Osteocyte (in vitro differentiated cells): ENCODE measurements at regions not wholly inside any gene's neighbourhood (a gene's known extent, or its start where the extent isn't known, plus 50 kb on each side); places are given as distances from the start of the nearest gene placed in this dataset.

Experiments used
- DNase-seq: peaks from one replicate; pipeline ENCODE4 v3.0.0; 2021; ENCODE audit warnings: mixed read lengths; ENCODE audit not compliant: unreplicated experiment; ENCODE audit errors: extremely low spot score
- H3K27ac Mint-ChIP-seq: one replicate; pipeline ENCODE4 v1.8.0; 2021; ENCODE audit warnings: mild to moderate bottlenecking, mixed read lengths; ENCODE audit not compliant: unreplicated experiment
- H3K27me3 Mint-ChIP-seq: one replicate; pipeline ENCODE4 v1.8.0; 2021; ENCODE audit warnings: mixed read lengths; ENCODE audit not compliant: unreplicated experiment
- H3K36me3 Mint-ChIP-seq: one replicate; pipeline ENCODE4 v1.8.0; 2021; ENCODE audit warnings: mixed read lengths; ENCODE audit not compliant: unreplicated experiment
- H3K4me1 Mint-ChIP-seq: one replicate; pipeline ENCODE4 v1.8.0; 2021; ENCODE audit warnings: mixed read lengths; ENCODE audit not compliant: unreplicated experiment
- H3K4me3 Mint-ChIP-seq: one replicate; pipeline ENCODE4 v1.8.0; 2021; ENCODE audit warnings: mild to moderate bottlenecking, moderate library complexity, mixed read lengths; ENCODE audit not compliant: unreplicated experiment
- H3K9me3 Mint-ChIP-seq: one replicate; pipeline ENCODE4 v1.8.0; 2021; ENCODE audit warnings: mixed read lengths; ENCODE audit not compliant: unreplicated experiment
- TF ChIP-seq, protein P1 (sequence below): fragments of 200-600 bp; sonication (generic); IDR thresholded peaks from 2 replicates; pipeline ENCODE4 v1.5.0; 2021; ENCODE audit warnings: antibody characterized with exemption, mild to moderate bottlenecking, moderate library complexity

DNA sequence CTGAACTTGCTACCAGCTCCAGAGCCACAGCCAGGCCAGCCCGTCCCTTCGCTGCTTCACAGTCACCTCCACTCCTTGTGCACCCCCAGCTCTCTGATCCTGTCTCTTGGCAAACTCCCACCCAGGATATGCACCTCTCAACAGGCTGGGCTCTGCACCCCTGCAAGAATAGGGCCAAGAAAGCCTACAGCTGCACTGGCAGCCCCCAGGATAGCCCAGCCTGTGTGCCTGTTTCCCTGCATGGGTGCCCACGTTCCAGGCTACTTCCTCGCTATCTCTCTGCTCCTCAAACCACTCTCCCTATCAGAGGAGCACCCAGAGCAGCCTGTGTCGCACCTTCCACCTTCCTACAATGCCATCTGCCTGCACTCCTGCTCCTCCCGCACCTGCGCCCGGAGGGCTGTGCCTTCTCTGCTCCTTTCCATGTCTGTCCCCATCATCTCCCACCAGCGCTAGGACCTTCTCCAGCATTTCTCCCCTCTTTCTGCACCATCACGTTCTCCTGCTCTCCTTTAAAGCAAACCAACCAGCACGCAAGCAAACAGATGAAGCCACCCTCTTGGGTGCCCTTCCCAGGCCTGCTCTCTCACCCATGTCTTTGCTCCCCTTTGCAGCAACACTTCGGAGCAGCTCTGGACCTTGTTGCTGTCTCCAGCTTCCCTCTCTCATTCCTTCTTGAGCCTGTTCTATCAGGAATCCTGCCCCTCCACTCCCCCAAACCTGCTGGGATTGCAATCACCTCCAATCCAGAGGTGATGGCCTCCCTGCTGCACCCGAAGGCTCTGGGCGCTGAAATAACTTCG, 313.2 kb upstream of the HS6ST1 start:
- H3K4me1 Mint-ChIP-seq: peaks cover 39% of the 10 kb centered on the region
- H3K9me3 Mint-ChIP-seq: no peaks in the 10 kb centered on the region
- no peak overlapping the region for H3K4me3 Mint-ChIP-seq
- TF ChIP-seq, protein P1, sequence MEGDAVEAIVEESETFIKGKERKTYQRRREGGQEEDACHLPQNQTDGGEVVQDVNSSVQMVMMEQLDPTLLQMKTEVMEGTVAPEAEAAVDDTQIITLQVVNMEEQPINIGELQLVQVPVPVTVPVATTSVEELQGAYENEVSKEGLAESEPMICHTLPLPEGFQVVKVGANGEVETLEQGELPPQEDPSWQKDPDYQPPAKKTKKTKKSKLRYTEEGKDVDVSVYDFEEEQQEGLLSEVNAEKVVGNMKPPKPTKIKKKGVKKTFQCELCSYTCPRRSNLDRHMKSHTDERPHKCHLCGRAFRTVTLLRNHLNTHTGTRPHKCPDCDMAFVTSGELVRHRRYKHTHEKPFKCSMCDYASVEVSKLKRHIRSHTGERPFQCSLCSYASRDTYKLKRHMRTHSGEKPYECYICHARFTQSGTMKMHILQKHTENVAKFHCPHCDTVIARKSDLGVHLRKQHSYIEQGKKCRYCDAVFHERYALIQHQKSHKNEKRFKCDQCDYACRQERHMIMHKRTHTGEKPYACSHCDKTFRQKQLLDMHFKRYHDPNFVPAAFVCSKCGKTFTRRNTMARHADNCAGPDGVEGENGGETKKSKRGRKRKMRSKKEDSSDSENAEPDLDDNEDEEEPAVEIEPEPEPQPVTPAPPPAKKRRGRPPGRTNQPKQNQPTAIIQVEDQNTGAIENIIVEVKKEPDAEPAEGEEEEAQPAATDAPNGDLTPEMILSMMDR: no peak
- no peak overlapping the region for H3K27ac Mint-ChIP-seq
- H3K27me3 Mint-ChIP-seq: peaks cover 2% of the 10 kb centered on the region
- H3K36me3 Mint-ChIP-seq: no peaks in the 10 kb centered on the region
- peak; percentile 67 for DNase-seq

DNA sequence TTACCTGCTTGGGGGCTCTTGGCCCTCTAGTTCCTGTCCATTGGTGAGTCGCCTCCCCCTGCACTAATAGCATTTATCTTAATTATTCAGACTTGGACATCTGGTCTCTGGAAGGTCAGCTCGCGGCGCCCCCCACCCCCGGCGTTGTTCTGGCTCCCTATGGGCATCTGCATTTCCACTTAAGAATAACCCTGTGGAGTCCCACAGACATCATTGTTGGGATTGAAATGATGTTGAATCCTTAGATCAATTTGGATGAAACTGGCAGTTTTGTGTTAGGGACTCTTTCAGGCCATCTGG, 313.8 kb upstream of the HS6ST1 start:
- Mint-ChIP-seq H3K4me3 (no peak overlapping the region), H3K27me3 (peaks cover 2% of the 10 kb centered on the region), H3K36me3 (no peaks in the 10 kb centered on the region), H3K27ac (no peak overlapping the region), H3K9me3 (no peaks in the 10 kb centered on the region), H3K4me1 (peaks cover 42% of the 10 kb centered on the region)
- TF ChIP-seq, protein P1: no peak
- DNase-seq: no peak

DNA sequence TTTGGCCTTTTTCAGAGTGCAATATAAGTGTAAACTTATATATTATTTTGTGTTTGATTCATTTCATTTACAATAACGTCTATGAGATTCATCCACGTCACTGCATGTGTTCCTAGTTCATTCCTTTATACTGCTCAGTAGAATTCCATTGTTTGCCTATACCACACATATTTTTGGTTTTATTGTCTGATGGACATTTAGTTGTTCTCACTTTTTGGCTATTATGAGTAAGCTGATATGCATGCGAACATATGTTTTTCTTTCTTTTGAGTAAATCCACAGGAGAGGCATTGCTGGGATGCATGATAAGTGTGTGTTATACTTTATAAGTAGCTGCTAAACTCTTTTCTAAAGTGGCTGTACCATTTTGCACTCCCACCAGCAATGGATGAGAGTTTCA, 314.8 kb upstream of the HS6ST1 start:
- peaks cover 52% of the 10 kb centered on the region for H3K4me1 Mint-ChIP-seq
- H3K36me3 Mint-ChIP-seq: no peaks in the 10 kb centered on the region
- no peaks in the 10 kb centered on the region for H3K9me3 Mint-ChIP-seq
- TF ChIP-seq, protein P1: no peak
- H3K27me3 Mint-ChIP-seq: no peaks in the 10 kb centered on the region
- H3K27ac Mint-ChIP-seq: peak overlapping the region; percentile 23
- H3K4me3 Mint-ChIP-seq: no peak overlapping the region
- DNase-seq: no peak

DNA sequence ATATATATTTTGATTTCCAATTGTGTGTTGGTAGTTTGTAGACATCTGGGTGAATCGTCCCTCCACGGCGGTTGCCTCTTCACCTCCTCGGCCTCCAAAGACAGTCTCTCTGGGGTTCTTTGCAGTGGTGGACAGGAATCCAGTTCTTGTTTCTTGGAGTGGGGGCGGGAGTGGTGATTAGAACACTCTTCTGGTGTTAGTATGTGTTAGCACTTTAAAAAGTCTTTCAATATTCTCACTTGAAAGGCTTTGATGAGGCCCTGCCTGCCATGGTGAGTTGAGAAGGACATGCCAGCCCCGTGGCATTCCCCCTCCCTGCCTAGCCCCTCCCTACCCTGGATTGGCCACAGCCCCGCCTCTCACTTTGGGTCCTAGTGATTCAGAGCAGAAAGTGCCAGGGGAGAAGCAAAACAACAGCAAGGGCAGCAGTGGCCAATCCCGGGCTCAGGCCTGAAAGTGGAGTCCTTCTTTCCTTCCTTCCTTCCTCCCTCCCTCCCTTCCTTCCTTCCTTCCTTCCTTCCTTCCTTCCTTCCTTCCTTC, 316.8 kb upstream of the HS6ST1 start:
- DNase-seq: peak; percentile 72
- Mint-ChIP-seq H3K4me1 (peaks cover 66% of the 10 kb centered on the region), H3K36me3 (no peaks in the 10 kb centered on the region), H3K27ac (peak overlapping the region; percentile 14), H3K9me3 (no peaks in the 10 kb centered on the region), H3K4me3 (no peak overlapping the region), H3K27me3 (no peaks in the 10 kb centered on the region)
- TF ChIP-seq, protein P1: no peak

DNA sequence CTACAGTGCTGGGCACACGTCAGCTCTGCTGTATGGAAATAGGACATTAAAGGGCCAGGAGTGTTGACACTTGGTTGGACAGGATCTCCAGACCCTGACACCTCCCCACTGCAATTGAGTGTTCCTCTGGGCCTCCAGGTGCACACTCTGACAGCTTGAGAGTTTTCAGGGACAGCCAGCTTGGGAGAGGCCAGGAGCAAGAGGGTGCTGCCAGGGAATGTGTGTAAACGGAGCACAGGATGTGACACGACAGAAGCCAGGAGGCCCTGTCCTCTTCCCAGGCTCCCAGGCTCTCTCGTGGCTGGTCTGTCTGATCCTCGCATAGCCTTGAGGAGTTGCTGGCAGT, 318.1 kb upstream of the HS6ST1 start:
- no peaks in the 10 kb centered on the region for H3K9me3 Mint-ChIP-seq
- H3K4me1 Mint-ChIP-seq: peaks cover 69% of the 10 kb centered on the region
- no peak overlapping the region for H3K27ac Mint-ChIP-seq
- no peaks in the 10 kb centered on the region for H3K36me3 Mint-ChIP-seq
- no peak overlapping the region for H3K4me3 Mint-ChIP-seq
- H3K27me3 Mint-ChIP-seq: no peaks in the 10 kb centered on the region
- TF ChIP-seq, protein P1: no peak
- peak; percentile 63 for DNase-seq
